ENCODE measurements at regions not wholly inside any gene's neighbourhood (a gene's known extent, or its start where the extent isn't known, plus 50 kb on each side); places are given as distances from the start of the nearest gene placed in this dataset.

- DNase-seq (ENCODE audit: unreplicated experiment): no peak
- intact Hi-C loops (cut with micrococcal nuclease): no loop called here
- BruUV-seq (replicated peaks): no TSS peak
- ChIA-PET CTCF (interaction anchor here (0.6 to 3.0 kb wide), 5 partner anchors 8 to 304 kb away, joined by 3 to 12 read pairs (median 6); no protein-coding TSS in a partner anchor), POLR2A (interaction anchor here (0.6 kb wide), 1 partner anchor 28 kb away, joined by 3 read pairs; no protein-coding TSS in a partner anchor)
- no peaks in the 10 kb centered on the region for H3K9me3 Mint-ChIP-seq (ENCODE audit: unreplicated experiment)
- no peaks in the 10 kb centered on the region for H3K36me3 Mint-ChIP-seq (ENCODE audit: insufficient read depth, unreplicated experiment)
- no peak overlapping the region for H3K27ac Mint-ChIP-seq (ENCODE audit: low read depth, unreplicated experiment)
- H3K4me3 Mint-ChIP-seq (ENCODE audit: unreplicated experiment): no peak overlapping the region
- TF ChIP-seq CTCF (IDR thresholded peaks at IDR 0.05; ENCODE audit: unreplicated experiment): no peak
- no peaks in the 10 kb centered on the region for H3K27me3 Mint-ChIP-seq (ENCODE audit: insufficient read depth, unreplicated experiment)
- H3K4me1 Mint-ChIP-seq (ENCODE audit: insufficient read depth, unreplicated experiment): no peaks in the 10 kb centered on the region
Observed at GRCh38 chr15:62790546-62790945, 252.0 kb upstream of the TPM1 start.

- Mint-ChIP-seq H3K9me3 (ENCODE audit: unreplicated experiment) (no peaks in the 10 kb centered on the region), H3K36me3 (ENCODE audit: insufficient read depth, unreplicated experiment) (no peaks in the 10 kb centered on the region), H3K4me3 (ENCODE audit: unreplicated experiment) (no peak overlapping the region), H3K27ac (ENCODE audit: low read depth, unreplicated experiment) (no peak overlapping the region), H3K27me3 (ENCODE audit: insufficient read depth, unreplicated experiment) (no peaks in the 10 kb centered on the region), H3K4me1 (ENCODE audit: insufficient read depth, unreplicated experiment) (no peaks in the 10 kb centered on the region)
- POLR2A ChIA-PET: interaction anchor here (0.6 to 0.7 kb wide), 2 partner anchors 50 to 916 kb away, joined by 3 to 4 read pairs; no protein-coding TSS in a partner anchor
- intact Hi-C loops (cut with micrococcal nuclease): no loop called here
- CTCF ChIA-PET: interaction anchor here (2.0 to 3.0 kb wide), 3 partner anchors 9 to 302 kb away, joined by 6 to 12 read pairs (median 9); no protein-coding TSS in a partner anchor
- no TSS peak for BruUV-seq (replicated peaks)
- no peak for DNase-seq (ENCODE audit: unreplicated experiment)
- no peak for TF ChIP-seq CTCF (IDR thresholded peaks at IDR 0.05; ENCODE audit: unreplicated experiment)
Observed at GRCh38 chr15:62791694-62792093, 250.9 kb upstream of the TPM1 start.

- H3K4me3 Mint-ChIP-seq (ENCODE audit: unreplicated experiment): no peak overlapping the region
- no peaks in the 10 kb centered on the region for H3K36me3 Mint-ChIP-seq (ENCODE audit: insufficient read depth, unreplicated experiment)
- no peaks in the 10 kb centered on the region for H3K9me3 Mint-ChIP-seq (ENCODE audit: unreplicated experiment)
- CTCF ChIA-PET: interaction anchor here (0.6 to 3.0 kb wide), 7 partner anchors 10 to 611 kb away, joined by 3 to 9 read pairs (median 3); no protein-coding TSS in a partner anchor
- POLR2A ChIA-PET: no interaction called here
- no peak overlapping the region for H3K27ac Mint-ChIP-seq (ENCODE audit: low read depth, unreplicated experiment)
- H3K27me3 Mint-ChIP-seq (ENCODE audit: insufficient read depth, unreplicated experiment): no peaks in the 10 kb centered on the region
- no peak for DNase-seq (ENCODE audit: unreplicated experiment)
- no peaks in the 10 kb centered on the region for H3K4me1 Mint-ChIP-seq (ENCODE audit: insufficient read depth, unreplicated experiment)
- TF ChIP-seq CTCF (IDR thresholded peaks at IDR 0.05; ENCODE audit: unreplicated experiment): no peak
- no TSS peak for BruUV-seq (replicated peaks)
- intact Hi-C loops (cut with micrococcal nuclease): no loop called here
Observed at GRCh38 chr15:62792986-62793751, 249.4 kb upstream of the TPM1 start.

GRCh38 chr15:62793752-62794144, 248.8 kb upstream of the TPM1 start:
- intact Hi-C loops (cut with micrococcal nuclease): no loop called here
- Mint-ChIP-seq H3K4me1 (ENCODE audit: insufficient read depth, unreplicated experiment) (no peaks in the 10 kb centered on the region), H3K9me3 (ENCODE audit: unreplicated experiment) (no peaks in the 10 kb centered on the region), H3K27ac (ENCODE audit: low read depth, unreplicated experiment) (no peak overlapping the region), H3K36me3 (ENCODE audit: insufficient read depth, unreplicated experiment) (no peaks in the 10 kb centered on the region), H3K27me3 (ENCODE audit: insufficient read depth, unreplicated experiment) (no peaks in the 10 kb centered on the region), H3K4me3 (ENCODE audit: unreplicated experiment) (no peak overlapping the region)
- no TSS peak for BruUV-seq (replicated peaks)
- no peak for DNase-seq (ENCODE audit: unreplicated experiment)
- POLR2A ChIA-PET: no interaction called here
- CTCF ChIA-PET: interaction anchor here (0.6 to 1.1 kb wide), 6 partner anchors 9 to 610 kb away, joined by 3 to 4 read pairs (median 3); no protein-coding TSS in a partner anchor
- TF ChIP-seq CTCF (IDR thresholded peaks at IDR 0.05; ENCODE audit: unreplicated experiment): no peak
